ENCODE measurements at regions not wholly inside any gene's neighbourhood (a gene's known extent, or its start where the extent isn't known, plus 50 kb on each side); places are given as distances from the start of the nearest gene placed in this dataset.
"Not testable (repeated sequence)": the region's sequence is repeated elsewhere in the genome, so short reads cannot be mapped to it uniquely, and the experiment has no call there.

DNA sequence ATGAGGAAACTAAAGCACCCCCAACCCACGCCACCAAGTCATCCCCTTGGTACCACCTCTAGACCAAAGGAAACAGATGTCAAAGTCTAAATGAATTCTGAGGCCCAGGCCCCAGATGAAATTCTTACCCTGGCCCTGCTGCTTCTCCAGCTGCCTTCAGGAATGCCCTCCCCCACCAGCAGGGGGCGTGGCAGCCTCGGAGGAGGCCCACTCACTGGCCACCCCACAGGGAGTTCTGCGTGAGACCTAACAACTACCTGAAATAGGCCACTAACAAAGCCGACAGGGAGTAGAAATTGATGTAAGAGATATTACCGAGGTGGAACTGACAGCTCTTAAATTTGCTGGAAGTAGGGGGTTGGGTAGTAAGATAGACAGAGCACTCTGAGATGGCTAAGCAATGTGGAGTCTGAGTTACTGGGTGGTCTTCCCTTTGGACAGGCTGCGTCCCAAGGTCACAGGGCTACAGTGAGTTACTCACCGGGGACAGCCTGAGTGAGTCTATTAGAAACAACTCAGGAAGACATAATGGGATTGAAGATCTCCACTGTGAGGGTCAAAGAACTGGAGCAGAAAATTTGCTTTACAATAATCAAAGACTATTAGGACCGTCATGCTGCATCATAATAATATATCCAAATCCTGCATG, 240.7 kb downstream of the SHOX2 start:
- TF ChIP-seq, protein P1, sequence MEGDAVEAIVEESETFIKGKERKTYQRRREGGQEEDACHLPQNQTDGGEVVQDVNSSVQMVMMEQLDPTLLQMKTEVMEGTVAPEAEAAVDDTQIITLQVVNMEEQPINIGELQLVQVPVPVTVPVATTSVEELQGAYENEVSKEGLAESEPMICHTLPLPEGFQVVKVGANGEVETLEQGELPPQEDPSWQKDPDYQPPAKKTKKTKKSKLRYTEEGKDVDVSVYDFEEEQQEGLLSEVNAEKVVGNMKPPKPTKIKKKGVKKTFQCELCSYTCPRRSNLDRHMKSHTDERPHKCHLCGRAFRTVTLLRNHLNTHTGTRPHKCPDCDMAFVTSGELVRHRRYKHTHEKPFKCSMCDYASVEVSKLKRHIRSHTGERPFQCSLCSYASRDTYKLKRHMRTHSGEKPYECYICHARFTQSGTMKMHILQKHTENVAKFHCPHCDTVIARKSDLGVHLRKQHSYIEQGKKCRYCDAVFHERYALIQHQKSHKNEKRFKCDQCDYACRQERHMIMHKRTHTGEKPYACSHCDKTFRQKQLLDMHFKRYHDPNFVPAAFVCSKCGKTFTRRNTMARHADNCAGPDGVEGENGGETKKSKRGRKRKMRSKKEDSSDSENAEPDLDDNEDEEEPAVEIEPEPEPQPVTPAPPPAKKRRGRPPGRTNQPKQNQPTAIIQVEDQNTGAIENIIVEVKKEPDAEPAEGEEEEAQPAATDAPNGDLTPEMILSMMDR (IDR thresholded peaks at IDR 0.05; ENCODE audit: low read depth, low read length, missing control alignments): peak; percentile 68
- no peak for DNase-seq (ENCODE audit: extremely low read depth, low read depth)
- no peak overlapping the region for H3K4me3 ChIP-seq (replicated peaks; ENCODE audit: low read depth, low read length)

DNA sequence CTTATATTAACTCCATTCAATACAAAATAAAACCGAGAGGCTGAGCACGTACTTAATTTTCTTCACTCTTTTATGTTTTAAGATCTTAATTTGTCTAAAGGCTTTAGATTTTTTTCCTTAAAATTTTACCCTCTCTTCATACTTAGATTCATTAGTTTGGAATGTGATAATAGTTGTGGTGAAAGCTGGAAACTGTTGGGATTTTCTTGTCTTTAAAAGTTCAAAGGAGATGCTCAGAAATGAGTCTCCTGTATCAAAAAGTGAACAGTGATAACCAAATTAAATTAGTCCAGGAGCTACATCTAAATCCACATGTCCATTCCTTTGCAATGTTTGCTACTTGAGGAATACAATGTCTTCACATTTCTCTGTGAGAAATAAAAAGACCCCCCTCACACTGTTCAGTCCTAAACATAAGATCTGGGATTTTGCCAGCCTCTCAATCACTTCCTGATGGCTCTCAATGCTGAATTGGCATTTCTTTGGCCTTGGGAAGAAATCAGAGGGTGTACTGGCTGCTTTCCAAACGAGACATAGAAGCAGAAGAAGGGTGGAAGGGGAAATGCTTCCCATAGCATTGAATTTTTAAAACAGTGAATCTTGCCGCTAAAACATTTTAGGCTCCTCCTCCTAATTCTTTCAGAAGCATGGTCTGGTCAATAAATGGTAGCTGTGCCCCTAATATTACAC, 245.0 kb downstream of the SHOX2 start:
- DNase-seq (ENCODE audit: extremely low read depth, low read depth): no peak
- H3K4me3 ChIP-seq (replicated peaks; ENCODE audit: low read depth, low read length): no peak overlapping the region
- TF ChIP-seq, protein P1 (IDR thresholded peaks at IDR 0.05; ENCODE audit: low read depth, low read length, missing control alignments): no peak

DNA sequence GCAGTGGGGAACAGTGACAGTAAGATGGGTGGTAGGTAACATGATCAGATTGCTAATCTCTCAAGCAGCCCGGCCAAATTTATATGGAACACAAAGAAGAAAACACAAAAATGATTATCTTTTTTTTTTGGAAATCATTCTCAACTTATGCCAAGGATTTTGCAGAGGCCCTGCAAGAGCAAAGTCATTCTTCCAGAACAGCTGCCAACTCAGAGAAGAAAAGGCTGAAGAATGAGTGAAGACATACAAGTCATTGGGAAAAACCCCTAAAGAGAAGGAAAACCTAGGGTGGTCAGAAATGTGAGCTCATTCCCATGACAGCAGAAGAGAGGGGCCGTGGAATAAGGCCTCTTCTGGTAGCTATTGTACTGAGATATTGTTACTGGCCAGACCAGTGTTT, 246.7 kb downstream of the SHOX2 start:
- DNase-seq (ENCODE audit: extremely low read depth, low read depth): no peak
- H3K4me3 ChIP-seq (replicated peaks; ENCODE audit: low read depth, low read length): no peak overlapping the region
- TF ChIP-seq, protein P1 (IDR thresholded peaks at IDR 0.05; ENCODE audit: low read depth, low read length, missing control alignments): no peak

DNA sequence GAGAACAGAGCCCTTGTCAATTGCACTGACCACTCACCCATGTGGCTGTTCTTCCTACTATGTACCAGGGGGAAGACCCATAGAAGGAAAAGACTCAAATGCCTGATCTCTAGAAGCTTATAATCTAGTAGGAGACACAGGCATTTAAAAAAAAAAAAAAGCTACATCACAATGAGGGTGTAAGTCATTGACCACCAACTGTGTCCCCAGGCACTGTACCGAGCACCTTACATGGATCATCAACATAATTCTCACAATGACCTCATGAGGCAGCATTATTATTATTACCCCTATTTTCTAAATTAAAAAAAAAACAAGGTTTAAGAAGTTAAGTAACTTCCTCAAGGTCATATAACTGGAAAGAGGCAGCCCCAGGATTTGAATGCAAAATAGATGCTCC, 247.4 kb downstream of the SHOX2 start:
- TF ChIP-seq, protein P1 (IDR thresholded peaks at IDR 0.05; ENCODE audit: low read depth, low read length, missing control alignments): no peak
- DNase-seq (ENCODE audit: extremely low read depth, low read depth): no peak

DNA sequence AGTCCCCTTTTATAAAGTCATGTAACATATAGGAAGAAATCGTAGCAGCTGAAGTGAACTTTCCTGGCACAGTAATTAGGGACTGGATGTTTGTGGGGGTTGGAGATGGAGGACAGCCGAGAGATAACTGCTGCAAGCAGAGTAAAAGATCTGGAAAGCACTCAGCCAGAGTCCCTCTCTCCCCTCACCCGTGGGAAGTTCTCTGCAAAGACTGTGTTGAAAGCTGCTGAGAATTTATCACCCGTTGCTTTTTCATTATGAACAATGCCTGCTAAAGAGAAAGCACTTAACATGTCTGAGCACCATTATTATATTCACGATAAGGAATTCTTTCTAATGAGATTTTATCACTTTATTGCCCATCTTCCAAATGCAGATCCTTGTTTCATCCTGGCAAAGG, 248.8 kb downstream of the SHOX2 start:
- DNase-seq (ENCODE audit: extremely low read depth, low read depth): no peak
- H3K4me3 ChIP-seq (replicated peaks; ENCODE audit: low read depth, low read length): no peak overlapping the region
- TF ChIP-seq, protein P1 (IDR thresholded peaks at IDR 0.05; ENCODE audit: low read depth, low read length, missing control alignments): no peak

More for the DNA sequence above, 247.4 kb downstream of the SHOX2 start:
- no peak overlapping the region for H3K4me3 ChIP-seq (replicated peaks; ENCODE audit: low read depth, low read length)

DNA sequence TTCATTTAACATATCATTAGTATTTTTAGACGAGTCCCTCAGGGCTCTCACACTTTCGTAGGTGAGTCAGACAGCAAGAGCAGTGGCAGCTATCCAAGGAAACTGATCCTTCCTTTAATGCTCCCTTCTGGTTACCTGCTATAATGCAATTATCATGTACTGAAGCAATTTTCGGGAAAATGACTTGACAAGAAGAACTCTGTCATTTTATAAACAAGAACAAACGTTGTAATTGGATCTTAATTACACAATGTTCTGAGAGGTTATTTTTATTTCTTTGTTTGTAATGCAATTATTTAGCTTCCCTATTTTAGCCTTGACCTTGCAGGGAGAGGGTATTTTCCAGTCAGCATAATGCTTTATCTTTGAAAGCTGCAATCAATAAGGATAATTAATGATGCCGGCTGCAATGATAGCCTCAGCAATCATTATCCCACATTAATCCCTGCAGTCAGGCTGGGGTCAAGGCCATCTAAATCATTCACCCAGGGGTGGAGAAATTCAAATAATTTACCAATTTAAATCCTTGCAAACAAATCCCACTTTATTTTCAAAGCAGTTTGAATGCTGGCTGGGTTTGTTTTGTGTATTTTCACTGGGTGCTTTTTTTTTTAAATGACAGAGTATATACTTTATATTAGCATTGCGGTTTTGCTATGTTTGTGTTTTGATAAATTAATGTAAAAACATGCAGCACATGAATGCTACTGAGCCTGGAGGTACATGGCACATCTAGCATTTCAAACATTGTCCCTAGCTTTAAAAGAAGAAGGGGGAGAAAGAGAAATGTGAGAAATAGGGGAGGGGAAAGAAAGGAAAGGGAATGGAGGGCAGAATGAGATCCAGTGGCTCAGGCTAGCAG, 249.9 kb downstream of the SHOX2 start:
- no peak overlapping the region for H3K4me3 ChIP-seq (replicated peaks; ENCODE audit: low read depth, low read length)
- no peak for DNase-seq (ENCODE audit: extremely low read depth, low read depth)
- TF ChIP-seq, protein P1 (IDR thresholded peaks at IDR 0.05; ENCODE audit: low read depth, low read length, missing control alignments): no peak

DNA sequence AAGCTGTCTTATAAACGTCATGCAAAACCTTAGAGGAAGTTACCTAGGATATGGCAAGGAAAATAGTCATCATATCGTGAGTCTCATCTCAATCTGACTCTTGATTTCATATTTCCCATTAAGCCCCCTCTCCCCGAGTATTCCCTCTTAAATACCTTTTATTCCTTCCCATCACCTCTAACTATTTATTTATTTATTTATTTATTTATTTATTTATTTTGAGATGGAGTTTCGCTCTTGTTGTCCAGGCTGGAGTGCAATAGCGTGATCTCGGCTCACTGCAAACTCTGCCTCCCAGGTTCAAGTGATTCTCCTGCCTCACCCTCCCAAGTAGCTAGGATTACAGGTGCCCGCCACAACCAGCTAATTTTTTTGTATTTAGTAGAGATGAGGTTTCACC, 260.4 kb downstream of the SHOX2 start:
- not testable (repeated sequence) for DNase-seq (ENCODE audit: extremely low read depth, low read depth); H3K4me3 ChIP-seq (replicated peaks; ENCODE audit: low read depth, low read length)
